Gastroesophageal sphincter (tissue), 4 donors: ENCODE measurements at regions not wholly inside any gene's neighbourhood (a gene's known extent, or its start where the extent isn't known, plus 50 kb on each side); places are given as distances from the start of the nearest gene placed in this dataset.

Experiments used
- ATAC-seq: fragments of 150-250 bp; one replicate; pipeline ENCODE4 v1.9.1; 2016; ENCODE audit warnings: mild to moderate bottlenecking, moderate library complexity
- H3K27ac ChIP-seq, 4 donors: fragments of 200-600 bp; sonication (generic) in 3 of 4; 1 replicate in 3 of 4; 2 replicates in 1 of 4; pipeline ENCODE4 v1.5.1; 2016 to 2019
- H3K27me3 ChIP-seq: fragments of 200-600 bp; sonication (generic); one replicate; pipeline ENCODE4 v1.5.1; 2019
- H3K36me3 ChIP-seq, 2 donors: fragments of 200-600 bp; sonication (generic); one replicate each; pipeline ENCODE4 v1.5.1; 2019; ENCODE audit warnings: control low read depth in 1 of 2
- H3K4me1 ChIP-seq, 3 donors: fragments of 200-600 bp; sonication (generic); 1 replicate in 2 of 3; 2 replicates in 1 of 3; pipeline ENCODE4 v1.5.1; 2016 to 2019; ENCODE audit warnings: control low read depth in 2 of 3
- H3K4me3 ChIP-seq, 2 donors: fragments of 200-600 bp; sonication (generic); one replicate each; pipeline ENCODE4 v1.5.1; 2019; ENCODE audit warnings: mild to moderate bottlenecking in 1 of 2, moderate library complexity in 1 of 2
- H3K9me3 ChIP-seq, 3 donors: fragments of 200-600 bp; sonication (generic); one replicate each; pipeline ENCODE4 v1.5.1; 2017 to 2019; ENCODE audit warnings: control low read depth in 2 of 3
- CTCF ChIP-seq, 4 experiments: fragments of 200-600 bp in 2 of 4; fragments of 450-650 bp in 2 of 4; sonication (generic) in 1 of 4; IDR thresholded peaks; one replicate each; pipeline ENCODE4 v1.5.1; 2017 to 2019; ENCODE audit warnings: antibody characterized with exemption in 4 of 4, mild to moderate bottlenecking in 2 of 4, moderate library complexity in 2 of 4
- EP300 ChIP-seq: sonication (generic); formaldehyde crosslinking; IDR thresholded peaks from one replicate; pipeline ENCODE4 v1.6.1; 2017; ENCODE audit warnings: antibody characterized with exemption, mild to moderate bottlenecking
- POLR2A ChIP-seq, 2 donors: fragments of 450-650 bp; IDR thresholded peaks; one replicate each; pipeline ENCODE4 v1.6.1; 2017; ENCODE audit warnings: antibody characterized with exemption in 2 of 2, mild to moderate bottlenecking in 2 of 2, moderate library complexity in 1 of 2
- POLR2AphosphoS5 ChIP-seq: sonication (generic); formaldehyde crosslinking; IDR thresholded peaks from one replicate; pipeline ENCODE4 v1.6.1; 2017; ENCODE audit warnings: antibody characterized with exemption
- WGBS, 2 donors: methylation state at CpG; one replicate each; pipeline ENCODE4 v1.1.5; 2018; ENCODE audit warnings: low coverage in 1 of 2; 5-methylcytosine and 5-hydroxymethylcytosine counted together

GRCh38 chr6:44606976-44607375 is 219.5 kb downstream of the CDC5L start:
- no peaks in the 10 kb centered on the region for H3K36me3 ChIP-seq
- WGBS, 2 donors: 62 to 100% methylated on average over 1 to 4 of the region's 6 CpGs
- TF ChIP-seq POLR2AphosphoS5 (no peak), POLR2A (IDR thresholded peaks at IDR 0.05) (no peak), CTCF (IDR thresholded peaks at IDR 0.05) (no peak)

GRCh38 chr6:44608175-44608574 is 220.7 kb downstream of the CDC5L start:
- no peak for TF ChIP-seq CTCF (IDR thresholded peaks at IDR 0.05)
- TF ChIP-seq EP300: no peak
- no peak for TF ChIP-seq POLR2AphosphoS5
- no peak for TF ChIP-seq POLR2A (IDR thresholded peaks at IDR 0.05)
- H3K9me3 ChIP-seq: no peaks in the 10 kb centered on the region
- no peaks in the 10 kb centered on the region for H3K36me3 ChIP-seq
- H3K4me3 ChIP-seq: no peak overlapping the region
- WGBS, 2 donors: 72 to 79% methylated on average over 3 of the region's 4 CpGs
- no peak overlapping the region for H3K27ac ChIP-seq
- ATAC-seq: no peak
- H3K4me1 ChIP-seq: no peaks in the 10 kb centered on the region
- H3K27me3 ChIP-seq: no peaks in the 10 kb centered on the region

More at GRCh38 chr6:44606976-44607375, 219.5 kb downstream of the CDC5L start:
- no peak overlapping the region for H3K4me3 ChIP-seq
- H3K27me3 ChIP-seq: no peaks in the 10 kb centered on the region
- ATAC-seq: no peak
- no peaks in the 10 kb centered on the region for H3K9me3 ChIP-seq
- no peaks in the 10 kb centered on the region for H3K4me1 ChIP-seq
- no peak overlapping the region for H3K27ac ChIP-seq

- no peaks in the 10 kb centered on the region for H3K9me3 ChIP-seq
- ATAC-seq: no peak
- 100% methylated on average over 1 of the region's 1 CpG; no CpG with 5 or more reads in 1 of the 2 donors for WGBS, 2 donors
- H3K27ac ChIP-seq: no peak overlapping the region
- no peak for TF ChIP-seq CTCF (IDR thresholded peaks at IDR 0.05)
- no peak for TF ChIP-seq POLR2AphosphoS5
- TF ChIP-seq EP300: no peak
- no peak for TF ChIP-seq POLR2A (IDR thresholded peaks at IDR 0.05)
- H3K4me1 ChIP-seq: no peaks in the 10 kb centered on the region
- no peaks in the 10 kb centered on the region for H3K36me3 ChIP-seq
- H3K27me3 ChIP-seq: no peaks in the 10 kb centered on the region
- H3K4me3 ChIP-seq: no peak overlapping the region
These were observed 221.6 kb downstream of the CDC5L start for GRCh38 chr6:44609051-44609612.

GRCh38 chr6:44614396-44614795 is 226.9 kb downstream of the CDC5L start:
- H3K36me3 ChIP-seq: no peaks in the 10 kb centered on the region
- no peak for ATAC-seq
- no peak overlapping the region for H3K4me3 ChIP-seq
- 80 to 82% methylated on average over 1 to 2 of the region's 3 CpGs for WGBS, 2 donors
- no peak for TF ChIP-seq POLR2A (IDR thresholded peaks at IDR 0.05)
- no peak for TF ChIP-seq POLR2AphosphoS5
- no peak for TF ChIP-seq CTCF (IDR thresholded peaks at IDR 0.05)
- no peak for TF ChIP-seq EP300
- no peak overlapping the region for H3K27ac ChIP-seq
- no peaks in the 10 kb centered on the region for H3K9me3 ChIP-seq
- no peaks in the 10 kb centered on the region for H3K4me1 ChIP-seq
- no peaks in the 10 kb centered on the region for H3K27me3 ChIP-seq

GRCh38 chr6:44615621-44616020 is 228.1 kb downstream of the CDC5L start:
- H3K4me1 ChIP-seq: no peaks in the 10 kb centered on the region
- H3K9me3 ChIP-seq: no peaks in the 10 kb centered on the region
- H3K27ac ChIP-seq: no peak overlapping the region
- H3K36me3 ChIP-seq: no peaks in the 10 kb centered on the region
- H3K4me3 ChIP-seq: no peak overlapping the region
- ATAC-seq: no peak
- TF ChIP-seq POLR2AphosphoS5: no peak
- TF ChIP-seq EP300: no peak
- TF ChIP-seq CTCF (IDR thresholded peaks at IDR 0.05): no peak
- TF ChIP-seq POLR2A (IDR thresholded peaks at IDR 0.05): no peak
- no peaks in the 10 kb centered on the region for H3K27me3 ChIP-seq
- WGBS, 2 donors: 69 to 83% methylated on average over 2 to 3 of the region's 3 CpGs
